Suppressor macrophage treated with lipopolysaccharide for 1 hour (primary cell): ENCODE measurements at regions not wholly inside any gene's neighbourhood (a gene's known extent, or its start where the extent isn't known, plus 50 kb on each side); places are given as distances from the start of the nearest gene placed in this dataset.
A peak's percentile ranks its signal among the peaks of the same experiment; 100 is the strongest.

Experiments
- DNase-seq, 3 donors: peaks; one replicate each; pipeline ENCODE4 v3.0.0-alpha.2; 2020 to 2022

DNA sequence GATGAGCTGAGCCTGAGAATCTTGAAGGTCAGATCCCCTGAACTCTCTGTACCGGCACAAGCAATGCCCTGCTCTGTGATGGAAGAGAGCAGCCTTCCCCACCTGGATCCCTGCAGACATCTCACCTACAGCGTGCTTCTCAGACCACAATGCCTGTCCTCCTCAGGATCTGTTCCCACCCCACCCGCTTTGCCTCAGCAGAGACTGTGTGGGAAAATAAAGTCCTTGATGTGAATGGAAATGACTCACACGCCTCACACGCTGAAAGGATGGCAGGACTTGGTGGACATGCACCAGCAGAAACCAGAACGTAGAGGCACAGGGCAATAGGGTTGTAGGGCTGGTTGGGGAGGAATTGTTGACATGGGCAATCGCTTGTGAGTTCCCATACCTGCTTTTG, 117.9 kb upstream of the POU3F3 start:
- no peak for DNase-seq

DNA sequence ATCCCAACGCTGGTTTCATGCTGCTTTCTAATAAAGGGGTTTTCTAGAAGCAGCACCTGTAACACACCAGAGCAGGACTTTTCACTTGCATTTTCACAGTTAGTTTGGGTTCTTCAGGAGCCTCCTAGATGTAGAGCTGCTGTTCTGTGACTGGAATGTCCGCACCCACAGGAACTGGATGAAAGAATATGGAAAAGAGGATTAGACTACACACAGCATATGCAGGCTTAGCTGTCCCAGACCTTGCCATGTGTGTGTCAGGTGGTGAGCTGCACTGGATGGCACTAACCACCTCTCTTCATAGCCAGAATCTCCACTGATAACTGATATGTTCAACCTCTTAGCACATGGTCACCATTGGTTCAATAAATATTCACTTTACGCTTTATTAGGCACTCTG, 112.1 kb upstream of the POU3F3 start:
- DNase-seq = no peak

- no peak for DNase-seq
These were observed 109.4 kb upstream of the POU3F3 start for GRCh38 chr2:104744537-104744936.

GRCh38 chr2:104745846-104746245, 108.1 kb upstream of the POU3F3 start:
- DNase-seq = no peak

GRCh38 chr2:104746299-104746698, 107.6 kb upstream of the POU3F3 start:
- DNase-seq = no peak

GRCh38 chr2:104746858-104747257, 107.1 kb upstream of the POU3F3 start:
- DNase-seq = no peak

- no peak for DNase-seq
These were observed 104.0 kb upstream of the POU3F3 start for GRCh38 chr2:104749856-104750460.

DNA sequence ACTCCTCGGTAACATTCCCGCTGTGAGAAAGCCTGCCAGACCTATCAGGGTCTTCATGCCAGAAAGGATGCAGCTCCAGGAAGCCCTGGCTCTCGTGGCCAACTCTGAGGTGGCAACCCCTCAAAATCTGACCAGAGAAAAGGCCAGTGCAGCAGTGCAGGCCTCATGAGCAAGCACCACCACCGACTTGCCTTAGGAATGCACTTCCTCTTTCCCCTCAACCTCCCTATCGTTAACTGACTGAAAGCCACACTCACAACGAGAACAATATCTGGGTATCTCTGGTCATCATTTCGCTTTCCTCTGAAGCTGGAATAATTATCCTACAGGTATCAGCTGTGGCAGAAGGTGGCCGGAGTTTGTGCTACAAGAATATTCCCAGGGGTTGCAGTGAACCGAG, 101.4 kb upstream of the POU3F3 start:
- peak in 2 of 3 donors; percentile 39 to 42 for DNase-seq

- peak; percentile 57 to 59 (median 59) for DNase-seq
These were observed 98.7 kb upstream of the POU3F3 start for GRCh38 chr2:104755026-104755878.

DNA sequence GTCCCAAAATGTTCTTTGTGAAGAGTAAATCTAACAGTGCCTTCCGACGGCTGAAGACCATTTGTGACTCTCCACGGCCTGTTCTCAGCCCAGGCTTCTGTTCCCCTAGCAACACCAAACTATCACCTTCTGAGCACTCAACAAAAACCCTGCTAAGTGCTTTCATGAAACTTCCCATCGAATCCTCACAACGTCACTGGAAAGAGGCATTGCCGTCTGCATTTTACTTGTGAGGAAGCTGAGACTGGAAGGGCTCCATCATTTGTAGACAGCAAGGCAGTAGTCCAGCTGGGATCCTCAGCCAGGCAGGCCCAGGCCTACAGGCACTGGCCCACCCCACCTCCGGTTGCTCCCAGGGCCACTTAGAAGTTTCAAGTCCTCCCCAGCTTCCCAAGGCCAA, 97.8 kb upstream of the POU3F3 start:
- no peak for DNase-seq

DNA sequence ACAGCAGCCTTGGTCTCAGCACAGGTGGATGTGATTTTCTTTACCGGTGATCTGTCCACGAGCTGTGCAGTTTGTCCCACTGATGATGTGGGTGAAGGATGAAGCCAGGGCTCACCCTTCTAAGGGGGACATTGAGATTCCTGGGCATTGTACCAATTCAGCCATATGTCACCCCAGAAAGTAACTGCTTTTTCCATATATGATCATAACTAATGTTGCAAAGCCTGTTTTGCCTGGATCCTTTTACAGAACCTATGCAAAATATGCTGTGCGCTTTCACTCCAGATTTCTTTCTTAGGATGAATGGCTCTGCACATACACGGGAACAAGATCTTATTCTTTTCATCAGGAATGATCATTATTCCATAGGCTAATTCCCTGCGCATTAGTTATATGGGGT, 96.9 kb upstream of the POU3F3 start:
- no peak for DNase-seq

DNA sequence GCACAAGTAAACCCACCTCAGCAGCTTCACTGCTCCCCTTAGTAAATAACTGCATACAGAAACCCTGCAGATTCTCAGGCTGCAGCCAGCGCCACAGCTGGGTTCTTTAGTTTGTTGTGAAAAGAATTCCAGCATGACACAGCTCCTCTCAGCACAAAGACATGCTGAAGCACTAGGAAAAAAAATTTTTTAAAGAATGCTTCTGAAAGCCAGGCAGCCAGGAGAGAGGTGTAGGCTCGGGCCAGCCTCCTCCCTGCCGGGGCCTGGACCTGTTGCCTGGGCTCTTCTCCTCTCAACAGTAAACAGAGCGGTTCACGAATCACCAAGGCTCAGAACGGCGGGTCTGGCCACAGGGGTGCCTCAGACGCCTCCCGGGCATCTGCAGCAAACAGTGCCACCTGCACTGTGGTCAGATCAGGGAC, 95.7 kb upstream of the POU3F3 start:
- DNase-seq = no peak

- DNase-seq = no peak
These were observed 91.9 kb upstream of the POU3F3 start for GRCh38 chr2:104762031-104762430.

- DNase-seq = no peak
These were observed 87.2 kb upstream of the POU3F3 start for GRCh38 chr2:104766683-104767082.

DNA sequence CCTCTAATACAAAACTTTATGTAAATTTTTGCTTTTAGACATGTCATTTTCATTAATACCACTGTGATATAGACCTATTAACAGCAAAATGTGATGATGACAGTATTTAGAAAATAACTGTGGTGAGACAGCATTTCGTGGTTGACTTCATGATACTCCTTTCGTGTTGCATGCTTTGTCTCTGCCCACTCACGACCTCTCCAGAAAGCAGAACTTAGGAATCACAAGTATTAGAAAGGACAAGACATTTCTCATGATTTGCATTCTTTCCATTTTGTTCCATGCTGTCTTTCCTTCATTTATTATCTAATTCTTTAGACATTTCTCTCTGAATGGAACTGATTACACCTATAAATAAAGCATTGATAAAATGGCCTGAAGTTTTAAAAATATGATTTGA, 85.2 kb upstream of the POU3F3 start:
- DNase-seq = peak; percentile 76 to 90 (median 87)

DNA sequence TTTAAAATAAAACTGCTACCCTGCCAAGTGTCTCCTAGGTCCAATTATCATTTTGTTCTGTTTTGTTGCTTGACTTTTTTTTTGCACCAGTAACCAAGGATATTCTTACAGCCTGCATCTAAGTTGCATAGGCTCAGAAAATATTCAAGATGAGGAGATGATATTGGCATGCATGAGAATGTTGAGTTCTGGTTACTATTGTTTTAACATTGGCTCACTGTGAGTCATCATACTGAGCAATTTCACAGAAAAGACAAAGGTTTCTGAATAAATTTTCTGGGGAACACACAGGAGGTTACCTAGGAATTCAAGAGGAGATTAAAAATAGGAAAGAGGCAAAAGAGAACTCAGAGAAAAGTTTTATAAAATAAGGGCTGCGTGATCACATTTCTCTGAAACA, 84.8 kb upstream of the POU3F3 start:
- DNase-seq = peak; percentile 25 to 74 (median 64)

DNA sequence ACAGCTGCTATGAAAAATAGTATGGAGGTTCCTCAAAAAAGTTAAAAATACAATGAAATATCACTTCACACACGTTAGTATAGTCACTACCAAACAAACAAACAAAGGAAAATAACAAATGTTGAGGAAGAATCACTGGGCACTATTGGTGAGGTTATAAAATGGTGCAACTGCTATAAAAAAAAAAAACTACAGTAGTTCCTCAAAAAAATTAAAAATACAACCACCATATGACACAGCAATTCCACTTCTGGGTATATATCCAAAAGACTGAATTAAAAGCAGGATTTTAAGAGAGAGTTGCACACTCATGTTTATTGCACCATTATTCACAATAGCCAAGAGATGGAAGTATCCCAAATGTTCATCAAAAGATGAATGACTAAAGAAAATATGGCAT, 80.9 kb upstream of the POU3F3 start:
- peak in 2 of 3 donors; percentile 42 to 47 for DNase-seq

- DNase-seq = no peak
These were observed 79.3 kb upstream of the POU3F3 start for GRCh38 chr2:104774631-104775030.

DNA sequence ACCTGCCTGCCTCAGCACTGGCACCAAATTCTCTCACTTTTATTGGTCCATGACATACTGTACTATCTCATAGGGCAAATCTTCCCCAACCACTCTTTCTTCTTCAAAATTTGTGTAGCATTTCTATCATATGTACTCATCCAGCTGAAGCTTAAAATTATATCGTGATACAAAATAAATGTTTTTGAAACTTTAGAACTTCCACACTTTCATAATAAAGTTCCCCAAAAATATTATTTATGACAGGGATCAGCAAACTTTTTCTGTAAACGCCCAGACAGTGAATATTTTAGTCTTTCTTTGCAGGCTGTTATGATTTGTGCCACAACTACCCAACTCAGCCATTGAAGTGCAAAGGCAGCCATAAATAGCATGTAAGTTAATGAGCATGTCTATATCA, 76.2 kb upstream of the POU3F3 start:
- peak in 1 of 3 donors; percentile 24 for DNase-seq

- DNase-seq = peak; percentile 30 to 72 (median 64)
These were observed 72.8 kb upstream of the POU3F3 start for GRCh38 chr2:104781151-104781550.

- no peak for DNase-seq
These were observed 69.7 kb upstream of the POU3F3 start for GRCh38 chr2:104784264-104784663.

DNA sequence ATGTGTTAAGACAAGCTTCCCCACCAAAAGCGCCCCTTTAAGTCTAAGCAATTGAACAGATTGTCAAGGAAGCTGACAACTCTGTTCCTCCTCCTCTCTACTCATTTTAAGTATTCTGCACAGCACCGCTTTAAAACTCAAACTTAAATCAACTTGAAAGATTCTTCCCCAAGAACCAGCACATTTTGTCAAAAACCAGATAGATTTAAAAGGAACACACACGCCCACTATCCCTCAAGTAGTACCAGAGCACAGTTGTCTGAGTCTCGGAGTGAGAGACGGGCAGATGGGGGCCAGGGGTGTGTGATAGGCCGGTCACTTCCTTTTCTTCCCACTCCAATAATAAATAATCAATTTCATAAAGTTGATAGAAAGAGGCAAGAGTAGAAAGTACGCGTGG, 67.7 kb upstream of the POU3F3 start:
- DNase-seq = no peak

DNA sequence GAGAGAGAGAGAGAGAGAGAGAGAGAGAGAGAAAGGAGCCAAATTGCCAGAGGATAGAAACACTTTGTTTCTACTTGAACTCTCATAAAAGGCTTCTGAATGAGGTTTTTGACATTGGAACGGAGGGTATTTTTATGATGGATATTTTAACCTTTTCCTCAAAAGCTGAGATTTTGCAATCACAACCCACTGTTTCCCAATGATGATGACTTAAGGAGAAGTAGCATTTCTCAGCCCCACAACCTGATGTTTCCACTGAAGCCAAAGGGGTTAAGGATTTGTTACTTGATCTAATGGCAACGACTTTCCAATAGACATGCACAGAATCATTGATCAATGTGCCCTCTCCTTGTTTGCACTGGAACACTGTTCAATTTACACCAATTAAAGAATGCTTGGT, 67.1 kb upstream of the POU3F3 start:
- DNase-seq = peak; percentile 61 to 79 (median 64)

DNA sequence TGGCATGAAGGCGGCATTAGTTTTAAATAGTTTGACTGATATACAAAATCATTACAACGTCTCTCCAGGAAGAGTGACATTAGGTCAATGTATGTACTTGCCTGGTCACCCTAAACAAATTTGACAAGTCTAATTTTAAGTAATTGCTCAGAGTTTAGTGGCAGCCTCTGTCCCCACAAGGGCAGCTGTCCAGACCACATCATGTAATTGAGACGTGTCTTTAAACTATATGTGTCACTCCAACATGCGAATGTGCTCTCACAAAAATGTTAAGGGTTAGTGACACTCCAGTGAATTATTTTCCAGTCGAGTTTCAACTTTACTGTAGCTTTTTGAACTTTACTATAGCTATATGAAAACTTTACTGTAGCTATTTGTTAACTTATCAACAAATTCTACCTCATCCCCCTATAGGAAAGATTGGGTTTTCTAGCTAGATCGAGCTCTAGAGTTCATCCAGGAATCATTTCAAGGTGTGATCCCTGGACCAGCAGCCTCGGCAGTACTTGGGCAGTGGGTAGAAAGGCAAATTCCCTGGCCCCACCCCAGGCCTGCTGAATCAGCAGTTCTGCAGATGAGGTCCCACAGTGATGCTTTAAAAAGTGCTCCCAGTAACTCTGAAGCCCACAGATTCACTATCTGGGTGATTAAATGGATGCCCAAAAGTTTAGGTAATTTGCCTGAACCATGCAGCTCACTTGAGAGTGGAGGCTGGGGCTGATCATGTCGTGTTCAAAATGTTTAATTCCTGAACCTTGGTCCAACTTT, 66.4 kb upstream of the POU3F3 start:
- no peak for DNase-seq
